Urinary bladder (tissue), 3 donors: ENCODE measurements at regions not wholly inside any gene's neighbourhood (a gene's known extent, or its start where the extent isn't known, plus 50 kb on each side); places are given as distances from the start of the nearest gene placed in this dataset.
"Not testable (repeated sequence)": the region's sequence is repeated elsewhere in the genome, so short reads cannot be mapped to it uniquely, and the experiment has no call there.

Source experiments
- DNase-seq: peaks from one replicate; pipeline ENCODE4 v3.0.0-alpha.2; 2015; ENCODE audit errors: extremely low spot score
- H3K27ac ChIP-seq: one replicate; pipeline ENCODE4 v1.5.1; 2013; ENCODE audit warnings: low read depth, mild to moderate bottlenecking, moderate library complexity
- H3K36me3 ChIP-seq: one replicate; pipeline ENCODE4 v1.6.1; 2013; ENCODE audit warnings: mild to moderate bottlenecking, moderate library complexity; ENCODE audit not compliant: insufficient read depth
- H3K4me1 ChIP-seq: one replicate; pipeline ENCODE4 v1.6.1; 2013; ENCODE audit warnings: mild to moderate bottlenecking, moderate library complexity; ENCODE audit not compliant: insufficient read depth
- H3K4me3 ChIP-seq: one replicate; pipeline ENCODE4 v1.5.1; 2013; ENCODE audit warnings: low read depth, low read length
- WGBS: extraction: QIAGEN DNeasy Blood & Tissue Kit; methylation state at CpG from one replicate; pipeline ENCODE4 v1.1.7; 2013; 5-methylcytosine and 5-hydroxymethylcytosine counted together
- donor health status: healthy with polysubstance abuse.
- donor health status: healthy.

- no peak for DNase-seq
- whole genome bisulfite sequencing: 95% methylated on average over 3 of the region's 3 CpGs
- no peaks in the 10 kb centered on the region for H3K36me3 ChIP-seq
- H3K27ac ChIP-seq: no peak overlapping the region
- no peaks in the 10 kb centered on the region for H3K4me1 ChIP-seq
- no peak overlapping the region for H3K4me3 ChIP-seq
These were observed 633.7 kb downstream of the MECOM start for GRCh38 chr3:169029674-169030285.

- H3K27ac ChIP-seq: no peak overlapping the region
- no peaks in the 10 kb centered on the region for H3K4me1 ChIP-seq
- WGBS: 90% methylated on average over 5 of the region's 5 CpGs
- H3K36me3 ChIP-seq: no peaks in the 10 kb centered on the region
- DNase-seq: no peak
- H3K4me3 ChIP-seq: no peak overlapping the region
These were observed 634.8 kb downstream of the MECOM start for GRCh38 chr3:169028716-169029115.

DNA sequence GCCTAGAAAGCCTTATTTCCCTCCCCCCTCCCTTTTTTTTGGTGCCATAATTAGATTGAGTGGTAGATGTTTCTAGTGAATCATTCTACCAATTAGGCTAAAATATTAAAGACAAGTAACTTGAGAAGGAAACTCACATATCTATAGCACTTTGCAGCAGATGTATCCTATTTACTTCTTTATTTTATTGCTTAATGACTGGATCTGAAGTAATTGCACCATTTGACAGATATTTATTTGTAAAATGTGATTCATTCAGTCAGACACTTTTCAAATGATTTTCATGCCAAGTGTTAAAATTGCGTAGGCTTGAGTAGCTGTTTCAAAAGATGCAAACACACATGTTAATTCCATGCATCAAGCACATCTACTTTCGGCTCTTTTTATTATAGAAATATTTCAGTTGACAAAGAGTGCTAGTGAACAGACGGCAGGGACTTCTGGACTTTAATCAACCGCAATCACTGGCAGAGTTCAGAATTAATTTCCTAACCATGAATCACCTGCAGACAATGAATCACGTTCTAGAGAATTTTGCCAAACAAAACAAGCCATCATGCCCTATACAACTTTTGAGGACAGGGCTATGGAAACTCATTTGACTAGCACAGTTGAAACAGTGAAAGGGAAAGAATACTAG, 636.8 kb downstream of the MECOM start:
- Histone ChIP-seq H3K4me1 (no peaks in the 10 kb centered on the region), H3K36me3 (no peaks in the 10 kb centered on the region), H3K4me3 (no peak overlapping the region), H3K27ac (no peak overlapping the region)
- DNase-seq: no peak
- WGBS: 41% methylated on average over 5 of the region's 5 CpGs

GRCh38 chr3:169022457-169022856, 641.1 kb downstream of the MECOM start:
- no peak overlapping the region for H3K4me3 ChIP-seq
- H3K4me1 ChIP-seq: no peaks in the 10 kb centered on the region
- WGBS: 84% methylated on average over 1 of the region's 1 CpG
- no peak overlapping the region for H3K27ac ChIP-seq
- no peak for DNase-seq
- no peaks in the 10 kb centered on the region for H3K36me3 ChIP-seq

- no peak for DNase-seq
- Histone ChIP-seq H3K4me1 (no peaks in the 10 kb centered on the region), H3K36me3 (no peaks in the 10 kb centered on the region), H3K4me3 (no peak overlapping the region), H3K27ac (no peak overlapping the region)
- WGBS: 88% methylated on average over 1 of the region's 1 CpG
These were observed 643.1 kb downstream of the MECOM start for GRCh38 chr3:169020371-169020770.

GRCh38 chr3:169009453-169009852, 654.1 kb downstream of the MECOM start:
- H3K27ac ChIP-seq: no peak overlapping the region
- no peaks in the 10 kb centered on the region for H3K4me1 ChIP-seq
- H3K4me3 ChIP-seq: no peak overlapping the region
- no peaks in the 10 kb centered on the region for H3K36me3 ChIP-seq
- DNase-seq: no peak

GRCh38 chr3:169008776-169009358, 654.6 kb downstream of the MECOM start:
- DNase-seq: no peak
- H3K4me3 ChIP-seq: no peak overlapping the region
- H3K27ac ChIP-seq: no peak overlapping the region
- H3K36me3 ChIP-seq: no peaks in the 10 kb centered on the region
- 30% methylated on average over 2 of the region's 2 CpGs for WGBS
- H3K4me1 ChIP-seq: no peaks in the 10 kb centered on the region

GRCh38 chr3:169007145-169007544, 656.4 kb downstream of the MECOM start:
- H3K27ac ChIP-seq: no peak overlapping the region
- no peaks in the 10 kb centered on the region for H3K36me3 ChIP-seq
- H3K4me1 ChIP-seq: no peaks in the 10 kb centered on the region
- DNase-seq: no peak
- H3K4me3 ChIP-seq: no peak overlapping the region
- 89% methylated on average over 2 of the region's 2 CpGs for WGBS

- DNase-seq, H3K36me3 ChIP-seq, H3K4me3 ChIP-seq, H3K4me1 ChIP-seq, H3K27ac ChIP-seq: not testable (repeated sequence)
- 98% methylated on average over 4 of the region's 5 CpGs for WGBS
These were observed 657.1 kb downstream of the MECOM start for GRCh38 chr3:169006398-169006797.

GRCh38 chr3:169002689-169003088, 660.8 kb downstream of the MECOM start:
- H3K27ac ChIP-seq: no peak overlapping the region
- no peaks in the 10 kb centered on the region for H3K4me1 ChIP-seq
- no peaks in the 10 kb centered on the region for H3K36me3 ChIP-seq
- no peak overlapping the region for H3K4me3 ChIP-seq
- no peak for DNase-seq

DNA sequence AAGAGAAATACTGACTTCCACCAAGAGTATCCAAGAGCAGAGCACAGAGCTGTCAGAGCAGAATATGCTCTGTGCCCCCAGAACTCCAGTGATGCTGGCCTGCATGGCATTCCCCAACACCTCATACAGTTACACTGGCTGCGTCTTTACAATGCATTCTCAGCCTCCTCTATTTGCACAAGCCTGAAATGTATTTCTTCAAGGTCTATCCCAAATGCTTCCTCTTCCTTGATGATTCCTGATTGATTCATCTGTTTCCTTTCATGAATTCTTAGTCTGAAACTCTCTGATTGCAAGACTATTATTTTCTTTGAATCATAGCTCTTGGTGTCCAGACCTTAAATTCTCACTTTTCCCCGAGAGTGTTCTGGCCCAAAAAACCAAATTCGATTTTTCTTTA, 664.7 kb downstream of the MECOM start:
- DNase-seq: no peak

DNA sequence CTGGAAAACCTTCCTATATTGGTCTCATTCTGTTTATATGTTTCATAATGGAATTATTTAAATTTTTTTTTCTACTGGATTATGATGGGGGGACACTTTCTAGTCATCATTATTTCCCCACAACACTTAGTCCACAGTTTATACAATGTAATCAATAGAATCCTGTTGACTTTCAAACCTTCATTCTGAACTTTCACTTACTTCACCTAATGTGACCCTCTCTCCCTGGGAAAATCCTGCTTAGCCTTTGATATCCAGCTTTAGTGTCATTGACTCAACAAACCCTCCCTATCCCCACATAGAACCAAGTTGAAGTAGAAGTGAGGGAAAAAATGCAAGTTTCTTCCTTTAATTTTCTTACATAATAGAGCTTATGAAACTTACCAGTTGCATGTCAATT, 666.0 kb downstream of the MECOM start:
- Histone ChIP-seq H3K4me1 (no peaks in the 10 kb centered on the region), H3K36me3 (no peaks in the 10 kb centered on the region), H3K27ac (no peak overlapping the region), H3K4me3 (no peak overlapping the region)
- no peak for DNase-seq

More for the DNA sequence above, 664.7 kb downstream of the MECOM start:
- H3K27ac ChIP-seq: no peak overlapping the region
- no peaks in the 10 kb centered on the region for H3K36me3 ChIP-seq
- no peaks in the 10 kb centered on the region for H3K4me1 ChIP-seq
- no peak overlapping the region for H3K4me3 ChIP-seq
- WGBS: 74% methylated on average over 3 of the region's 3 CpGs

DNA sequence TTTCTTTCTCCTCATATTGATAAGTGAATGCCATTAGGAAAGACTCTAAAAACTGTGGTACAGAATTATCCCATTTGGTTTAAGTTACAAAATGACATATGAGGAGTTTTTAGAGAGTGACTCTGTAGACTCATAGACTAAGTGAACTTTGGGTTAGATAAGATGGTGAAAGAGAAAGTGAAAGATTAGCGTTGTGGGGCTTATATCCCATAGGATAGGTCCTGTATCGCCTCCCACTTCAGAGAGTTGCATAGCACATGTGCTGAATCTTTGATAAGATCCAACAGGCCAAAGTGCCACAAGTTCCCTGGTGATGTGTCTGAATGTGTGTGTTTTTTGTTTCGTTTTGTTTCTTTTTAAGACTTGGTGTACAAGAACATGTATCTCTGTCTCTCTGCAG, 666.9 kb downstream of the MECOM start:
- H3K36me3 ChIP-seq: no peaks in the 10 kb centered on the region
- WGBS: 86% methylated on average over 3 of the region's 3 CpGs
- no peak overlapping the region for H3K4me3 ChIP-seq
- no peak overlapping the region for H3K27ac ChIP-seq
- no peaks in the 10 kb centered on the region for H3K4me1 ChIP-seq
- no peak for DNase-seq

DNA sequence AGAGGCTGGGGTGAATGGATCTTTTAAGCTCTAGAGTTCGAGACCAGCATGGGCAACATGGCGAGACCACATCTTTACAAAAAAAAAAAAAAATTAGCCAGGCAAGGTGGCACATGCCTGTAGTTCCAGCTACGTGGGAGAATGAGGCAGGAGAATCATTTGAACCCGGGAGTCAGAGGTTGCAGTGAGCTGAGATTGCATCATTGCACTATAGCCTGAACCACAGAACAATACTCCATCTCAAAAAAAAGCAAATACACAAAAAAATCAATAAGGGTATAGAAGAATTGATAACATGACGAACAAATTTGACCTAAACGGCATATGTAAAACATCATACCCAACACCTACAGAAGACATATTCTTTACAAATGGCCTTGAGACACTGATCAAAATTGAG, 668.4 kb downstream of the MECOM start:
- 96% methylated on average over 6 of the region's 6 CpGs for WGBS
- Histone ChIP-seq H3K4me3 (no peak overlapping the region), H3K27ac (no peak overlapping the region), H3K36me3 (no peaks in the 10 kb centered on the region), H3K4me1 (no peaks in the 10 kb centered on the region)
- no peak for DNase-seq
